GM21390 (cell line): ENCODE measurements at regions not wholly inside any gene's neighbourhood (a gene's known extent, or its start where the extent isn't known, plus 50 kb on each side); places are given as distances from the start of the nearest gene placed in this dataset.

Experiments
- ATAC-seq: cut with Tn5 transposase; IDR thresholded peaks from one replicate; pipeline ENCODE4 v1.9.1; 2021; ENCODE audit not compliant: unreplicated experiment

DNA sequence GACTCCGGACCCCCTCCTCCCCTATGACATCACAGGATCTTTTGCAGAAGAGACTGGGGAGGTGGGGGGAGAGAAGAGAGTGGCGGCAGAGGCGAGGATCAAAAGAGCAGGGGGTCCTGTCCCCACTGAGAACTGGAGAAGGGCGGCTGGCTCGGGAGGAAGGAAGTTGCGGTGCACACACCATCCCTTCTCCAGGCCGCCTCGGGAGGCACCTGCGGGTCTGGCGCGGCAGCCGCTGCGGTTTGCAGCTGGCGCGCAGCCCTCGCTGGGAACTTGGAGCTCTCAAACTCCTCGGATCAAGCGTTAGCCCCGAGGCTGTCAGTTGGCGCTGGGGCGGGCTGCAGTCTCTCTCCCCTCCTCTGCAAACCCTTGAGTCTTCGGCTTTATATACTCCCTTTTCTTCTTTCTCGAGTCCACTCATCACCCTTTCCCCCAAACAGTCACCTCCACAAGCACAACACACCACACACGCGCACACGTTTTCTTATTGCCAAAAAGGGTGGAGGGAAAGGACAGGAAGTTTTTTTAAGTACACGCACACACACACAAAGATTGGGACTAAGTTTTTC is 180.7 kb downstream of the TBXT start:
- ATAC-seq, result no peak

DNA sequence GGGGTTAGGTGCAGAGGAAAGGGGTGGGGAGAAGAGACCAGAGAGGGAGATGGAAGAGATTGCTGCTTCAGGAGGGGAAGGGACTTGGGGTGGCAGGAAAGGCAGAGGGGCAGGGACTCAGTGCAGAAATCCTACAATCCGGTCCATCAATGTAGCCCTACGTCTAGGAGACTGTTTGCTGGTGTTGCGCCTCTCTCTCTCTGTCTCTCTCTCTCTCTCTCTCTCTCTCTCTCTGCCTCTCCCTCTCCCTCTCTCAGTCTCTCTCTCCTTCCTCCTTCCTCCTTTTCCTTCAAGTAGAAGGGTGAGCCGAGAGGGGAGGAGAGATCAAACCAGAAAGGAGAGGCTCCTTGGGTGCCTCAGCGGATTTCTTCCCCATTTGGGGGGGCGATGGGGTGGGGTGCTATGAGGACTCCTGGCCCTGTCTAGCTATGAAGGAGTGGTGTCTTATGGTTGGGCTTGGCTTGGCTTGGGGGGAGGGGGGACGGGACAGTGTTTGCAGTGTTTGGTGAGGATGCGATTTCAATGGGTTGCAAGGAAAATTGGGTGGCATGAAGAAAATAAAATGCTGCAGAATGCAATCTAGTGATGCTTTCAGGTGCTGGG is 181.2 kb downstream of the TBXT start:
- no peak for ATAC-seq

DNA sequence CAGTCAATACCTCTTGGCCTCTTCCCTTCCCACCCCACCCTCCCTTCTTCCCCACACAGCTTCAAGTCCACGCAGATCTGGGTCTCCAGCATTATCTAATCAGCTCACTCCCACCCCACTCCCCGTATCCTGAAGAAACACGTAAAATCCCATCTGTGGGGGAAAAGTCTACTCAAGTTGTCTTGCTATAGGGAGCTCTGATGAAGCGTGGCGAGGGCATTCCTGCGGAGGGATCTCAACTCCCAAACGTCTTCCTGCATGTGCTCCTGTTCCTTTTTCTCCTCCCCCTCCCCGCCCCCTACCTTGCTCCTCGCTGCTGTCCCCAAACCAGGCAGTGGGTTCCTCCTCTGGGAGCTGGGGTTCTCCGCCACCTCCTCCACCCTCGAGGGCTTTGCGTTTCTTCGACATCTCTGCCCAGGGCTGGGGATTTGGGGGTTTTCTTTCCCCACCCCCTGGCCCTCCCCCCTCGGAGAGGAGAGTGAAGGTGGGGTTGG is 181.8 kb downstream of the TBXT start:
- no peak for ATAC-seq

DNA sequence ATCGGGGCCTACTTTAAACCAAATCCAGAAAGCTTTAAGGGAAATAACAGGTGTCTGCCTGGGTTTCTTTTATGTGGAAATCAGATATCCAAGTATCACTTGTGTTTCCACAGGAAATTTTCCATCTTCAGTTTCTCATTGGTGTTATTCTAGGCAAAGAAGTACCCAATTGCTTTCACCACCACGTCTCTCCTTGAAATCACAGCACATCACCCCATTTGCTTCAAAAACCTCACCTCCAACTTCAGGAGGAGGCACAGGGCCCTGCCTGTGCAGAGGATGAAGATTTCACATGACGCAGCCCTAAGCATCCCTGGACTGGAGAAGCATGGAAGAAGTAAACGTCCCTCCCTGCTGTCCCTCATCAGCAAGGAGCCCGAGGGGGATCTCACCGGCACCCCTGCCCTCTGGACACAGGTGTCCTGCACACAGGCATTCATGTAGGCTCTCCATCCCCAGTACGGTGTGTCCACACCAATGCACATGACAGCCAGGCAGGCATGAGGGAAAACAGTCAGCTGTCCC is 182.3 kb downstream of the TBXT start:
- no peak for ATAC-seq

DNA sequence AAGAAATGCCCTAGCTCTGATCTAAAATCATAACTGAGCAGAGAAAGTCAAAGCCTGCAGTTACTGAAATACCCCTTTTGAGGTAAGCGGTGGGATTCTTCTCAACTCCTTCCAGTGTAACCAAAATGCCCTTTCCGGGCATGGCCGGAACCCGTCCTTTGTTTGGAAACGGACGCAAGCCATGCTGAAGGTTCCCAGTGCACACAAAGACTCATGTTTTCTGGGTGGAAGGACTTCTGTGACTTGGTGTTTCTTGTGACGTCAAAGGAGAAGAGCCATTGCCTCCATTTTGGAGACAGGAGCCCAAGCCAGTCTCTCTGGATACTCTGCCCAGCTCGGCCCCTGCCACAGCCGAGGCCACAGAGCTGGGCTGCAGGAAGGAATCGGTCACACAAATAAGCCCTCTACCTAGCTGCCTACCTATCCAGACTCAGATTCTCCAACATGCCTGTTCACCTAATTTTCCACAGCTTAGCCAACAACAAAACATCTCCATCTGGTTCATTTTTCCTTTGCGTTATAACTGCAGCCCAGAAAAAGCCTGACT is 182.8 kb downstream of the TBXT start:
- ATAC-seq, result no peak

DNA sequence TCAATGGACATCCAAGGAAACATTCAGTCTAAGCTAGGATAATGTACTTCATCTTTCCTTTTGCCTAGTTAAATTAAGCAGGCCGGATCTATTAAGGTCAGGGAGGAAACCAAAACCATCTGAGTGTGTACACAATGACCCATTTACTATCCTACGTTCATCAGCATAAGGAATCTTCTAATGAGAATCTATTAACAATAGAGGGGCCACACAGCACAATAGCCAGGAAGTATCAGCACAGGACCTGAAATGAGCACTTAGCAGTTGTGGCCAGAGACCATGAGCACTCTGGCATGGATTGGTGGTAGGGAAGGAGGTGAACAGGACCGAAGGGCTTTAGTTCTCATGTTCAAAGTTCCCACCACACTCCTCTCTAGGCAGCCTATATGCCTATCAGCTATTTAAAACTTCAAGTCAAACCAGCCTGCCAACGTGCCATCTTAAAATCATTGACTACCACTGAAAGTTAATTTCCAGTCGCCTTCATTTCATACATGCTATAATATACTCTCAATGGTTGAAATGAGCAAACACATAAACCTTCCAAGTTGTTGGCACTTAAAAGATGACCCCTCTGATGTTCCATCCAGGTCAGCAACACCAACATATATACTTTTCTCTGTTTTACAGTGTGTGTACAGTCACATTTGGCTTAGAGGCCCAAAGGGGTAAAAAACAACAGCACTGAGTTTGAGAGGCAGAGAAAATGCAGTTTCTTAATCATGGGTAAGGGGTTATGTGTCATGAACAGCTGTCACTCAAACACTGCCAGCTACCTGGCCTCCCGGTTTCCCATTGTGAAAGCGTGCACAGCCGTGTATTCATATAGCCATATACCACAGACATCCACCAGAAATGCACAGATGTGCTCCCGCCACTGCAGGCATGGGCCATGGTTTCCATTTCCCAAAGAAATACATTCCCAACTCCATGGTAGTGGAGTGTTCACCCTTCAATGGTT is 184.3 kb downstream of the TBXT start:
- no peak for ATAC-seq

DNA sequence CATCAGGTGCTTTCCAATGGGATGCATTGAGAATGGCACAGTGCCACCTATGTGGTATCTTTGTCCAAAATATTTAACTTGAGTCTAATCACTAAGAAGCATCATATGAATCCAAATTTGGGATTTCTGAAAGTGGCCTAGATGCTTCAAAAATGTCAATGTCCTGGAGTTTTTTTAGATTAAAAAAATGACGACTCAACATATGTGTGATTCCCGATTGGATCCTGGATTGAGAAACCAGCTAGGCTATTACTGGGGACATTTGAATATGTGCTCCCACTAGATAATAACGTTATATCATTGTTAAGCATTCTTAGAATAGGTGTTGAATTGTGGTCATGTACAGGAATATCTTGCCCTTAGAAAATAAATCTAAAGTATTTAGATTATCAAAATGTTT is 189.2 kb downstream of the TBXT start:
- no peak for ATAC-seq

DNA sequence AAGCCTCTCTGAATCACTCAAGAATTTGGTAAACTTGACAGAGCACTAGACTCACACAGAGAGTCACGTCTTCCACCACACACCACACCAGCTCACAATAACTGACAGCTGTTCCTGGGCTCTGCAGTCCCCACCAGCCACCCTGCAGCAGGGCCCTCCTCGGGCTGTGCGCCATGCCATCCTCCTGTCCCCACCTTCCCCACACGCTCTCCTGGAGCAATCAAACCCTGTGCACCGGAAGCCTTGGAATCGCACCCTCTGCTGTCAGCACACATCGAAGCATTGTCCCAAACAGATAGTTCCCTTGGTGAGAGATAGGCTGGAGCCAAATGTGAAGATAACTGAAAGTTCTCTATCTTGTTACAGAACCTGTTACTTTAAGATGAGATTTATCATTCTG is 191.0 kb downstream of the TBXT start:
- no peak for ATAC-seq

DNA sequence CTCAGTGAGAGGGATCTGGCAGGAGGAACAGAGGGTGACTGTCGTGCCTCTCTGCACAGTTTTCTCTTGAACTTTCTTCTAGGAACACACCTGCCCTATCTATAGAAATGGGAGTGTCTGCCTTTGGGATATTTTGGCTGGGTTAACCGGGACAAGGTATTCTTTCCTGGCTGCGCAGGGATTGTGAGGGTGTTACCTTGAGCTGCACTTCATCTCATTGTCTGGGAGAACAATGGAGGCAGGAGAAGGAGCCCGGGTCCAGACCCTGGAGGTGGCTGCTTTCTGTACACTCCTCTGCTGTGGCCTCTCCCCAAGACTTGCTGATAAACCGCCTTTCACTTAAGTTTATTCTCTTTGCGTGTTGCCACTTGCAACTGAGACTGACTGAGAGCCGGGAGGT is 192.8 kb downstream of the TBXT start:
- ATAC-seq, result no peak

DNA sequence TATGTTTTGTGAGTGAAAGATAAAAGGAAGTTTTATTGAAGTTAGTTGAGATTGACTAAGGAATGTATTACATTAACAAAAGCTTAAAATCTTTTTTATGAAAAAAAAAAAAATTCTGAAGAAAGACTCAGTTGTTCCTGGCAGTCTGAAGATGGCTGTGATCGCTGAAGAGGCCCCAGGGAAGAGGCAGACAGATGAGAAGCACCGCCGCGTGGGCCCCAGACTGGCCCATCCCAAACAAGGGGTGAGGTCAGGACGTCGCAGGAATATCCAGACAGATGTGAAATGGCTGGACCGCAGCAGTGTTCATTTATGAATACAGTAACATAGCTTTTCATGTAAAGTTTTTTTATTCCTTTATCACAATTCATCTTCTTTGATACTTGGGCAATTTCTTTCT is 194.2 kb downstream of the TBXT start:
- ATAC-seq, result no peak

DNA sequence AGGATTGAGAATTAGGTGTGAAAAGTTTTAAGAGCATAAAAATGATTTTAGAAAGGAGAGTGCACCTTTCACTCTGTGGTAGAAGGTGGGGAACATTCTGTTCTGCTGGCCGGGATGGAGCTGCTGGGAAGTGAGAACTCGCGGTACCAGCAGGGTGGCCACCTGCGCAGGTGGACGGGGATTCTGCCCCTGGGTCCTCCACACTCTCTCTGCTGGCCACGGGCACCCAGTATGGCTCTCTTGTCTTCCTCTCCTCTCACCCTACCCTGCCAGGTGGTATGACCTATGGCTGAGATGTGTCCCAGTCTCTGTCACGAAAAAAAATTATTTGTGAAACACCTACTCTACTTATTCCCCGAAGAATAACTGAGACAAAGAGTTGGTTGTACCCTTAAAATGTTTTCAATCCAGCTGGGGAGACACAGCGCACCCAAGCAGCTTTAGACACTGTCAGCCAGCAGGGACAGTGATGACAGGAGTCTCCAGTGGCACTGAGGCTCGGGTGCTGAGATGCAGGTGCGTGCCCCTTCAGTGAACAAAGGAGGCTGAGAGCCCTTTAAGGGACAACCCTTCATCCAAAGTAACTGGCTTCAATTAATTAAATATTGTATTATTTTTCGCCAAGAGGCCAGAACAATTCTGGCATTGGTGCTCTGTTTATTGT is 195.4 kb downstream of the TBXT start:
- no peak for ATAC-seq

DNA sequence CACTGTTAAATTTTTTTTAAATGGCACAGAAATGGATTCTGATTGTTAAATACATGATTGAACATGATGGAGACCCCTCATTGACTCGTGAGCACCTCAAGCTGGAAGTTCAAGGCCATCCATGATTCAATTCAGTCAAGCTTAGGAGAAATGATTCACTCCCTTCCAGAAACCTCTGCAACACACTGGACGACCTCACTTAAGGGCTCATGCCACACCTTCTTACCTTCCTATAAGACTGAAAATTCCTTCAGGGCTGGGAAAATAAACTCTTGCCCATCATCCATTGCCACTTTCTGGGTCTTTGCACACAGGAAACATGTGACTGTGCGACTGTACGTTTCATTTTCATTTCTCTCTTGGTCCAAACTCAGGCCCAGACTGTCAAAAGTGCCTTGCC is 196.4 kb downstream of the TBXT start:
- no peak for ATAC-seq

DNA sequence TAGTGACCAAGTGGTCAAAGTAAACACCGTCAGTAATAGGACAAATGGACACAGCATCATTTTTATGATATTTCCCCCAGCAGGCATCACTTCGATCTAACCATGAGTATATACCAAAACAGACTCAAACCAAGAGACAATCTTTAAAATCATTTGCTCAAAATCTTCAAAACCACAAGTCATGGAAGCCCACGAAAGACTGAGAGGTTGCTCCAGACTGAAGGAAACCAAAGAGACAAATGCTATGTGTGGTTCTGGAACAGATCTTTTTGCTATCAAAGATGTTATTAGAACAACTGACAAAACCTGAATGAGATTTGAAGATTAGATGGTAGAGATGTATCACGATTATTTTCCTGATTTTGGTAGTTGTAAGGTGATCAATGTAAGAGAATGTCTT is 197.7 kb downstream of the TBXT start:
- ATAC-seq, result no peak

DNA sequence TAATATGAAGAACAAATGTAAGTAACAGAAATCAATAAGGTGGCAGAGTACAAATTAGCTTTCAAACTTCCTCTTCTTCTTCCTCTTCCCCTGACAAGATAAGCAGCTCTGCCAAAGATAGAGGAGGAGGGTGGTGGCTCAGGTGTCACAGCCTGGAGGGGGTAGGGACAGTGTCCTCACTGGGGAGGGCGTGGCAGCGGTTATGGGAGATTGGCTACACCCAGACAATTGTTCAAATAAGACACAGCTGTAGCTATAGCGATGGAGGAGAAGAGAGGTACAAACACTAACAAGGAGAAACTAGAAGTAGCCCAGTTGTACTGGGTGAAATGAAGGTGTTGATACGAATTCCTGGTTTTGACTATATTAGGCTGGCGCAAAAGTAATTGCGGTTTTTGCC is 198.5 kb downstream of the TBXT start:
- no peak for ATAC-seq

DNA sequence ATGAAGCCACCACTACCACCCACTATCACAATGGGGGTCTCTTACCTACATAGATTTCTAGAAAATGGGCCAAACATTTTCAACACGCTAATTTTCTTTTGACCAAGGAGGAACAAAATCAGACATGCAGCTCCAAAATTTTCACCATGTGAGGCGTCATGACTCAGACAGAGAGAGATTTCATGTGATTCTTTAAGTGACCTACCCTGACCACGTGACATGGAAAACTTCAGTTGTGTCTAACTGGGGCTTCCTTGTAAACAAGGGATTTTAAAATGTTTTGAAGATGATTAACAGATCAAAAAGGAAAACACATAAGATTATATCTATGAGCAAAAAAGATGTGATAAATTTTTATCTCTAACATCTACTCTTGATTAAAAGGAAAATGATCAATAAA is 199.2 kb downstream of the TBXT start:
- ATAC-seq, result no peak

DNA sequence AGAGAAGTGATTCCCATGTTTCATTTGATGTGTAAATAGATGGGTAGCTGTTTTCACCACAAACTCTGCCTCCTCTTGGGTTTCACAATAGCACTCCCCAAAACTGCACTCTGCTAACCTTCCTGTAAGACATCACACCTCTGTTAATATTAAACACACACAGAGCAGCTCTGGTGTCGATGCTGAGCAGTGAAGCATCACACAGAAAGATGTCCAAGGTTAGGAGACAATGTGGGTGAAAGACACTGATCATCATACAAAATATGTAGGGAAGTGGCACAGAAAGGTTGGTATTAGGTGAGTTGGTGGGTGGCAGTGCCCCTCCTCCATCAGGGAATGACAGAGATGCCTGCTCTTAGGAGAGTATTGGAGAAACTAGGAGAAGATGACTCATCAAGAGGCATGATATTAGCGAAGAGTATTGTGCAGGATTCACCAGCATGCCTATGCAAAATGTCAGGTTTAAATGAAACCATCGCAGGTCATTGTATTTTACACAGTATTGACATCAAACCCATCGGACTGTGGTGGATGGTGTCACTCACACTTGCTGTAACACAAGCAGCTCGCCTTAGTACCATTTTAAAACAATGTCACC is 199.7 kb downstream of the TBXT start:
- peak; percentile 47 for ATAC-seq

DNA sequence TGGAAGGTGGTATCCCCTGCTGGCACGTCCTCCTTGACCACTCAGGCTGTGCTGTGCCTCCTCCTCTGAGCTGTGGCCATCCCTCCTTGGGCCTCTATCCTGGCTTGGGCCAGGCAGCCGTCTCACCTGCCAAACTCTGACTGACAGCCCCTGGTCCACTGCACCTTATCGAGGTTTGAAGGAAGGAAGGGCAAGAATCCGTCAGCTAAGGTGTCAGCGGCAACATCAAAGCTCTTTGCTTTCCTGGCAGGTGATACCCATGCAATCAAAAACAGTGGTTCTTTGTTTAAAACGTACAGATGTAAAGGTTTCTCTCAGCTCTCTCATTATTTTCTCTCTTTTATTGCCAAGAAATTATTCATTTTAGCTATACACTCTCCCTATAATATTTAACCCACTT is 203.9 kb downstream of the TBXT start:
- no peak for ATAC-seq

DNA sequence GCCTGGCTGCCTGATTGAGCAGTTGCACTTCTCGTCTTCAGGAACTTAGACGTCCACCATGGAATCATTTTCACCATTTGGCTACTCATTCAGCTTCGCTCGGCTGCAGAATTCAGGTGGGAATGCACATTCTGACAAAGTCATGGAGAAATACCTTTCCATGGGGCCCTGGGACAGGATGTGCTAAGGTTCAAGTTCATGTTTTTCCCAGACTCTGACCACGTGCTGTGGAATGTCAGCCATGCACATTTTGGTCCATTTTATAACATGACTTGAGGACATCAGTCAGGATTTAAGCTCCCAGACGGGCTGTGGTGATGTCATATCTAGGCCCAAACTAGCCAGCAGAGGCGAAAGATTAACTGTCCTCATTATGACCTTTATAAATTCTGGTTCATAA is 205.3 kb downstream of the TBXT start:
- ATAC-seq, result no peak

DNA sequence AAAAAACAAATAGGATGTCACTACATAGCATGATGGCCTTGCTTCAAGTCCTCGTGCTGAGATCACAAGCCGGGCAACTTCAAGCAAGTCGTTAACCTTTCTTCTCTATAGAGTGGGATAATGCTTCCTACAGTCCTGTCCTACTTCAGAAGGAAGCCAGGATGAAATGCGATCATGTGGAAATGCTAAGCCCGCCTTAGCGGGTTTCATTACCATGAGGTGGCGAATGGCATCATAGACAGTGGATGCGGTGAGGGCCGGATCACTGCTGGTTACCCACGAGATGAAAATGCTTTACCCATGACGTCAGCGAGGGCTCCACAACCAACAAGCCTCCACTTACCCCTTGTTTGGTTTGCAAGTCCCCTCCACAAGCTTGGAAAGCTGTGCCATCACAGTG is 206.4 kb downstream of the TBXT start:
- ATAC-seq, result no peak

DNA sequence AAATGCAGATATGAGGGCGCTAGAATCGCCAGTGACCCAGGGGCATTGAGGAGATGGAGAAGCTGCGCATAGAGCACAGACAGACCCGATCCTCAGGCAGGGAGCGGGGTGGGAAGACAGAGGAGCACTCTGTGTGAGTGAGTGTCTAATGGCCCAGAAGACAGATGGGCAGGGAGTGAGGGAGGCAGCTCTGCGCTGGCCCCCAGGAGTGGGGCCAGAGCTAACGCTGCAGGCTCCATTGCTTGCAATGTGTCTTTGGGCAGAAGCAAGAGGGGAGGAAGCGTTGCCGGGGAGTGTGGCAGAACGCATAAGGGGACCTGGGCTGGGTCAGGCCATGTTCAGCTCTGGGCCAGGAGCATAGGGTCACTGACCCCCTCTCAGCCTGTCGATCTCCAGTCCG is 207.0 kb downstream of the TBXT start:
- ATAC-seq, result no peak

DNA sequence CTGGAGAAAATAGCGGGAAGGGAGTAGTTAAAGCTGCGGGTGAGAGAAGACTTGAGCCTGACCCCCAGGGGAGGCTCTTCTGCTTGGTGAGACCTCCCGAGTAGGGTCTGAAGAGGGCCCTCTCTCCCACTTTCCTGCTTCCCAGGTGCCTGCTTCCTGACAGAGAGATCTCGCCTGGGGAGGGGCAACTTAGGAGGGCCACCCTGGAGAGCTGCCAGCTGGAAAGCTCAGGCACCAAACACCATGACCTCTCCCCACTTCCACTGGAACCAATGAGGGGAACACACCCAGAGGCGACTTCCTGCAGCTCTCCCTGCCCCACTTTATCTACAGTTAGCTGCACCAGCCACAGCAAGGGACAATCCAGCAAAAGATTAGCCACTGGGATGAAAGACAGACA is 208.0 kb downstream of the TBXT start:
- no peak for ATAC-seq
